Right ventricle myocardium inferior (tissue), 1 donor: ENCODE measurements at regions not wholly inside any gene's neighbourhood (a gene's known extent, or its start where the extent isn't known, plus 50 kb on each side); places are given as distances from the start of the nearest gene placed in this dataset.

Source experiments
- ATAC-seq: fragments of 200-7000 bp; cut with Tn5 transposase; one replicate; pipeline ENCODE4 v1.9.1; 2020; ENCODE audit warnings: mild to moderate bottlenecking, moderate library complexity
- DNase-seq: peaks from one replicate; pipeline ENCODE4 v3.0.0; 2021; ENCODE audit errors: missing footprints
- intact Hi-C: fragments of 100-400 bp; cut with DNase I; formaldehyde crosslinking; loops from one replicate; pipeline ENCODE4 v1.11.0; 2022
- donor health status: DM: no; HTN: yes; CAD: no; lungs with severe emphysema.

DNA sequence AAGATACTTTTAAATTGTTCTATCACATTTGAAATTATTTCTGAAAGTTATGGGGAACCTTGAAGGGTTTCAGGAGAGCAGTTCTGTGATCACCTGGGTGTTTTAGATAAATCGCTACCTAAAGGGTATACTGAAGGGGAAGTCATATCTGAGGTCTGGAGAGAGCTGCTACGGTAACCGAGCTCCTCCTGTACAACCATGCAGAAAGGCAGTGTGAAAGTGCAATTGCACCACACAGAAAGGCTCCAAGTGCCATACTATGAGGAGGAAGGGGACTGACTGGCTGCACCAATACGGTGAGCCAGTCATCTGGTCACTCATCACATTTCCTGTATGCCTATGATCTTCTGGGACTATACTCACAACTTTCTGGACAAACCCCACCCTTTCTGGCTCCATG, 241.4 kb upstream of the SLC24A2 start:
- intact Hi-C loops: loop anchor here (5.0 to 10.0 kb wide), 2 partner anchors 257 to 325 kb away; no protein-coding TSS in a partner anchor
- no peak for ATAC-seq
- DNase-seq: no peak

- intact Hi-C loops: no loop called here
- DNase-seq (no peak), ATAC-seq (no peak)
Measured at GRCh38 chr9:20028849-20029231, 240.0 kb upstream of the SLC24A2 start.

DNA sequence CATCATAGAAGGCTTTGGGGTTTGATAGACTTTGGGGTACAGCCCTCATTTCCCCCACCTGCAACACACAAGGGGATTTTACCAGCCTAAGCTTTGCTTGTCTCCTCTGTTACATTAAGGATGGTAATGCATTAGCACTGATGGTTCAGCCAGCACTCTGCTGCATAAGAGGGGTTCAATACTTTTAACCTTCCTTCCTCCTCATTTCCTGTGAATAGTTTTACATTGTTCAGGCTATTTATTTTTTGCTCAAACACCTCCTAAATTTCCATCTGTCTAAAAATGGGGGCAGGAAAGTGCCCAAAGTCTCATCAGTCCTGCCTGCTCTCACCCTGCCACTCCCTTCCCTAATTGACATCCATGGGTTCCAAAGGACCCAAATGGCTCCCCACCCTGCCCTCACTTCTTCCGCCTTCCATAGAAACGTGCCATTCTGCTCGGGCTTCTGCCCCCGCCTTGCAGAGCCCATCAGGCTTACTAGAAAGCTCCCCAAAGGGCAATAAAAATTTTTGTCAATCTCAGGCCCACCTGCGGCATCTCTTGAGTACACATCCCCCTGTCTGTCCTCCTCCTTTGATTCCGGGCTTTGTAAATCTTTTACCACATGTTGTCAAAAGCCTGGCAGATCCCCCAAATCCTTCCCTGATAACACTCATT, 239.5 kb upstream of the SLC24A2 start:
- DNase-seq (no peak), ATAC-seq (no peak)
- intact Hi-C loops: no loop called here

DNA sequence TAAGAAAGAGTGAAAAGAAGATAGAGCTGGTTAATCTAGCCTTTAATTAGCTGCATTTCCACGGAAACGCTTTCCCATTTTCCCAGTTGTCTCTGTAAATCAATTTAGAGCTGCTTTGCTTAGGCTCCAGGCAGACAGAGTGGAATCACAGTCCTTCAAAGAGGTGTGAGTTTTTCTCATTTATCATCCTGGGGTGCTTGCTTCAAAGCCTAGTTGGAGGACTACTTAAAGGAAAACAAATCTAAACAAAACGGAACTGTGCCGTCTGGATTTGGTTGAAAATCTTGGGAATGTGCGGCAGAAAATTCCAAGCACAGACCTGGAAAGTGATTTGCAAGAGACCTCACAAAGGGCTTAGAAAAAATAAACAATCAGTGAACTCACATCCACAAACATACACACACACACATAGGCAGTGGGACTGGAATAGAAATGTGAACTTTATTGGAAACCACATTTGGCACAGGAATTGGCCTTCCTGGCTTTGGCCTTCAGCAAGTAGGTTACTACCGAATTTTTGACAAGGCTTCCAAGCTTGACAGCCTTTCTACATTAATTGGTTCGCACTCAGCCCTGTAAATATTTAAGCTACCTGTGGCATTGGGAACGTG, 235.2 kb upstream of the SLC24A2 start:
- DNase-seq: no peak
- intact Hi-C loops: no loop called here
- no peak for ATAC-seq

DNA sequence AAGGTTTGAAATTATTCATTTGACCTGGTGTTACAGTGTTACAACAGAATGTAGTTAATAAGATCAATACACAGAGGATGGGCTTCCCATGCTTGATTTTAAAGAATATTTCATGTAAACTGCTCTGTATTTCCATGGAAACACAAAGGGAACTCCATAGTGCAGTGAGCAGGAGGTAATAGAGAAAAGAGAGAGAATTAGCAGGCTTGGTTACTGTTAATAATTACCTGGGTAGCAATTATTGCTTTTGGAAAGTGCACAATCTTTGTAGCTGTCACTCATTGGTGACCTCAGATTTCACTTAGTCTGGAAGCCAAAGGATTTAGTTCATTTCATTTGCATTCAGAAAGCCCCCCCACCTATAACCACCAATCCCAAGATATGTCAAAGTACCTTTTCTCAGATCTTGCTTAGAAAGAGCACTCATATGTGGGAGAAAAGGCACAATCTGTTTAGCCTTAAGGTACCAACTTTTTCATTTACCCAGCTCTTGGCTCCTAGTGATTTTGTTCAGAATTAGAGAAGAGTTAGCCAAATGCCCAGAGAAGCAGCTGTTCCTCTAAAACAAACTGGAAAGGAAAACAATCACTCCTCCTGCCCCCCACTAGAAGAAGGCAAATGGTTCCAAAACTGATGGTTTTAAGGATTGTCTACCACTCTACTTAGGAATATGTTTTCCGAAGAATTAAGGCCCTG, 234.5 kb upstream of the SLC24A2 start:
- DNase-seq (no peak), ATAC-seq (no peak)
- intact Hi-C loops: no loop called here

- intact Hi-C loops: no loop called here
- no peak for ATAC-seq
Measured at GRCh38 chr9:20022410-20022809, 233.6 kb upstream of the SLC24A2 start.

GRCh38 chr9:20016611-20017010, 227.8 kb upstream of the SLC24A2 start:
- no peak for ATAC-seq
- intact Hi-C loops: no loop called here
- DNase-seq: no peak

More at GRCh38 chr9:20022410-20022809, 233.6 kb upstream of the SLC24A2 start:
- DNase-seq: no peak

DNA sequence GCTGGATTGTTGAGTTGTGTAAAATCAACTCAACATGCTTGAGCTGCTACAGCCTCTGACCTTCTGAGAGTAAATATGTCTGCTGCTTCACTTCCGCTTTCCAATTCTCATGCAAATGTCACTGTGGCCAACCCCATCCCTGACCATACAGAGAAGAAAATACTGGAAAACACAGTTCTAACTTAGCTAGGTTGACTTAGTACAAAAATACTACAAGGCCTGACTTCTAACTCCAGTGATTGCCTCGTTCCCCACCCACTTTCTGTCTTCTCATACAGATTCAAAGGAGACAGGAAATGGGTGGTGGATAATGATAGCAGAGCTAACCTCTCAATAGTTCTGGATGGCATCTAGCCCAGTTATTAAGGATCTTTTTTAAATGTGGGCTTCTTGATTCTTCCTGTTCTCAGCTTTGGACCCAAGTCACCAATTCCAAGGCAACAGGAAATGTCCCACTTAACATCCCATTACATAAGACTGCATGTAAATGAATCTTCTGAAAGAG, 226.6 kb upstream of the SLC24A2 start:
- no peak for DNase-seq
- intact Hi-C loops: no loop called here
- no peak for ATAC-seq

DNA sequence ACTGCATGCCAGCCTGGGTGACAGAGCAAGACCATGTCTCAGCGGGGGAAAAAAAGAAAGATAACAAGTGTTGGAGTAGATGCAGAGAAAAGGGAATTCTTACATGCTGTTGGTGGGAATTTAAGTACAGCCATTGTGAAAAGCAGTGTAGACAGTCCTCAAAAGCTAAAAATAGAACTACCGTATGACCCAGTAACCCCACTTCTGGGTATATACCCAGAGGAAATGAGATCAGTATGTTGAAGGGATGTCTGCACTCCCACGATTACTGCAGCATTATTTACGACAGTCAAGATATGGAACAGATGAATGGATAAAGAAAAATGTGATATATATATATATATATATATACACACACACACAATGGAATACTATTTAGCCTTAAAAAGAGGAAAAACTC, 225.3 kb upstream of the SLC24A2 start:
- no peak for ATAC-seq
- intact Hi-C loops: no loop called here
- no peak for DNase-seq

- DNase-seq (no peak), ATAC-seq (no peak)
- intact Hi-C loops: no loop called here
Measured at GRCh38 chr9:20012232-20012631, 223.4 kb upstream of the SLC24A2 start.

DNA sequence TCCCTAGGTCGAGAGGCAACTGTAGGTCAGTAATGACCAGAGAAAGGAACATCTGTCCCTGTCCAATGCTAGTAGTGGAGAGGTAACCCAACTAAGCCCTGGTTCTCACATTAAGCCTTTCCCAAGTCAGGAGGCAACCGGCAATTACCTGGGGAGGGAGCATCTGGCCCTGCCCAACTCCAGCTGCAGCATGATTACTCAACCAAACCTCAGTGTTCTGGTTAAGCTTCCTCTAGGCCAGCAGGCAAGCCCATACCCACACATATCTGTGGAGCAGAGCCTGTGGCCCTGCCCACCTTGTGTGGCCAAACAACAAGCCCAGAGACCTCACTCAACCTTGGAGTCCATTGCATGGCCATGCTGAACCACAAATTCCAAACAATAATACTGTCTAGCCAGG, 220.8 kb upstream of the SLC24A2 start:
- intact Hi-C loops: no loop called here
- no peak for ATAC-seq

GRCh38 chr9:20002011-20002410, 213.2 kb upstream of the SLC24A2 start:
- intact Hi-C loops: no loop called here
- DNase-seq (no peak), ATAC-seq (no peak)

More for the DNA sequence above, 220.8 kb upstream of the SLC24A2 start:
- no peak for DNase-seq

- ATAC-seq (no peak), DNase-seq (no peak)
- intact Hi-C loops: no loop called here
Measured at GRCh38 chr9:20001058-20001457, 212.2 kb upstream of the SLC24A2 start.

- ATAC-seq (no peak), DNase-seq (no peak)
- intact Hi-C loops: no loop called here
Measured at GRCh38 chr9:19999491-20000057, 210.7 kb upstream of the SLC24A2 start.

GRCh38 chr9:19998823-19999455, 210.1 kb upstream of the SLC24A2 start:
- no peak for ATAC-seq
- intact Hi-C loops: no loop called here
- DNase-seq: no peak

- ATAC-seq: no peak
- intact Hi-C loops: no loop called here
- DNase-seq: no peak
Measured at GRCh38 chr9:19998153-19998552, 209.3 kb upstream of the SLC24A2 start.

GRCh38 chr9:19995619-19996018, 206.8 kb upstream of the SLC24A2 start:
- no peak for ATAC-seq
- DNase-seq: no peak
- intact Hi-C loops: no loop called here

DNA sequence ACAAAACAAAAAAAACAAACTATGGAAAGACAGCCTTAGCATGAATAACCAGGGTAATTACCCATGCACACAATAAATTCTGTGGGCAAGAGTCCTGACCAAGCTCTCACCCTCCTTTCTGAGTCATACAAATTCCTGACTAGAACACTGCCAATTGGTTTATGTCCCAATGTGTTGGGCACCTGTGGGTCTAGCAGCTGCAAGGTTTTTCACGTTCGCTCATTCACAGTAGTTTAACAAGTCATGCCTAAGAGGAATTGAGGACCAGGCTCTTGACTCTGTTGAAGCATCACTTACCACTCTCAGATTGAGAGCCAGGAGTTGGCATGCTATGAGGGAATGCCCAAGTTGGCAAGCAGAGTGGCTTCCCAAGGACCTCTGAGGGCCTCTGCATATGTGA, 205.5 kb upstream of the SLC24A2 start:
- ATAC-seq (no peak), DNase-seq (no peak)
- intact Hi-C loops: no loop called here

DNA sequence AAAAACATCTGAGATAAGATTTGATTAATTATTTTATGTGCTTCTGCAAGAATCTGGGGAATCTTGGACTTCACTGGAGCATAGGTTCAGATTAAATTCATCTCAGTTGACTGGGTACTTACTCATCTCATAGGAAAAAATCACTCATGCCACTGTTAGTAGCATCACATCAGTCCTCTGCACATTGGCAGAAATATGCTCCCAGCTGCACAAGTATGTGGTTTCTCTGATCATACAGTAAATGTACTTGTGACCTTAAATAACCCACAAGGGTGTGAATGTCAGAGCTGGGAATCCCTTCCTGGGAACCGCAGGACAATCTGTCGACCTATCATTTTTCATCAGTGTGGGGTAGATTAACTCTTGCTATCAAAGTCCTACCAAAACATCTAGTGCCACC, 203.7 kb upstream of the SLC24A2 start:
- intact Hi-C loops: no loop called here
- DNase-seq: no peak
- ATAC-seq: no peak
